Muscle layer of colon (tissue), 2 donors: ENCODE measurements at regions not wholly inside any gene's neighbourhood (a gene's known extent, or its start where the extent isn't known, plus 50 kb on each side); places are given as distances from the start of the nearest gene placed in this dataset.
"Not testable (repeated sequence)": the region's sequence is repeated elsewhere in the genome, so short reads cannot be mapped to it uniquely, and the experiment has no call there.

Experiments
- H3K27ac ChIP-seq: one replicate; pipeline ENCODE4 v1.7.0; 2013; ENCODE audit warnings: low read depth, mild to moderate bottlenecking, low read length, moderate library complexity
- H3K27me3 ChIP-seq, 2 donors: one replicate each; pipeline ENCODE4 v1.7.0; 2013; ENCODE audit warnings: low read length in 2 of 2, mild to moderate bottlenecking in 2 of 2; ENCODE audit not compliant: insufficient read depth in 2 of 2, control insufficient read depth in 1 of 2
- H3K36me3 ChIP-seq: one replicate; pipeline ENCODE4 v1.7.0; 2013; ENCODE audit warnings: mild to moderate bottlenecking, low read length; ENCODE audit not compliant: insufficient read depth
- H3K4me1 ChIP-seq: one replicate; pipeline ENCODE4 v1.7.0; 2013; ENCODE audit warnings: mild to moderate bottlenecking, low read length; ENCODE audit not compliant: insufficient read depth
- H3K4me3 ChIP-seq, 2 donors: one replicate each; pipeline ENCODE4 v1.7.0; 2013; ENCODE audit warnings: low read length in 2 of 2, low read depth in 1 of 2, mild to moderate bottlenecking in 1 of 2, moderate library complexity in 1 of 2
- H3K9ac ChIP-seq: one replicate; pipeline ENCODE4 v1.7.0; 2013; ENCODE audit warnings: low read length
- H3K9me3 ChIP-seq: one replicate; pipeline ENCODE4 v1.7.0; 2013; ENCODE audit warnings: mild to moderate bottlenecking, low read length
- donor health status: abdominal sarcoma.
- donor health status: Adenocarcinoma of cecum.

- Histone ChIP-seq H3K9ac (no peak overlapping the region), H3K27ac (no peak overlapping the region), H3K9me3 (no peaks in the 10 kb centered on the region), H3K4me3 (no peak overlapping the region), H3K27me3 (no peaks in the 10 kb centered on the region), H3K4me1 (no peaks in the 10 kb centered on the region), H3K36me3 (no peaks in the 10 kb centered on the region)
Measured at GRCh38 chr18:10093445-10093844, 179.6 kb downstream of the VAPA start.

GRCh38 chr18:10094154-10094553 lies 180.3 kb downstream of the VAPA start:
- Histone ChIP-seq H3K36me3 (no peaks in the 10 kb centered on the region), H3K27me3 (no peaks in the 10 kb centered on the region), H3K4me1 (no peaks in the 10 kb centered on the region), H3K27ac (no peak overlapping the region), H3K4me3 (no peak overlapping the region), H3K9me3 (no peaks in the 10 kb centered on the region), H3K9ac (no peak overlapping the region)

- Histone ChIP-seq H3K36me3 (no peaks in the 10 kb centered on the region), H3K27me3 (no peaks in the 10 kb centered on the region), H3K9ac (no peak overlapping the region), H3K27ac (no peak overlapping the region), H3K4me1 (no peaks in the 10 kb centered on the region), H3K4me3 (no peak overlapping the region), H3K9me3 (no peaks in the 10 kb centered on the region)
Measured at GRCh38 chr18:10094655-10095054, 180.8 kb downstream of the VAPA start.

- H3K4me3 ChIP-seq = no peak overlapping the region
- no peaks in the 10 kb centered on the region for H3K9me3 ChIP-seq
- H3K4me1 ChIP-seq = no peaks in the 10 kb centered on the region
Measured at GRCh38 chr18:10095356-10095755, 181.5 kb downstream of the VAPA start.

GRCh38 chr18:10099539-10100140 lies 185.8 kb downstream of the VAPA start:
- H3K4me3 ChIP-seq = no peak overlapping the region
- peaks cover 9% of the 10 kb centered on the region for H3K4me1 ChIP-seq
- H3K36me3 ChIP-seq = no peaks in the 10 kb centered on the region
- no peaks in the 10 kb centered on the region for H3K9me3 ChIP-seq
- H3K27ac ChIP-seq = no peak overlapping the region
- H3K27me3 ChIP-seq = no peaks in the 10 kb centered on the region
- no peak overlapping the region for H3K9ac ChIP-seq

More at GRCh38 chr18:10095356-10095755, 181.5 kb downstream of the VAPA start:
- H3K36me3 ChIP-seq = no peaks in the 10 kb centered on the region
- H3K9ac ChIP-seq = no peak overlapping the region
- no peak overlapping the region for H3K27ac ChIP-seq
- no peaks in the 10 kb centered on the region for H3K27me3 ChIP-seq

GRCh38 chr18:10100196-10100595 lies 186.4 kb downstream of the VAPA start:
- H3K4me3 ChIP-seq = no peak overlapping the region
- no peak overlapping the region for H3K9ac ChIP-seq
- H3K27me3 ChIP-seq = no peaks in the 10 kb centered on the region
- H3K36me3 ChIP-seq = no peaks in the 10 kb centered on the region
- H3K4me1 ChIP-seq = peaks cover 9% of the 10 kb centered on the region
- no peaks in the 10 kb centered on the region for H3K9me3 ChIP-seq
- H3K27ac ChIP-seq = no peak overlapping the region

GRCh38 chr18:10100941-10101701 lies 187.3 kb downstream of the VAPA start:
- Histone ChIP-seq H3K36me3 (no peaks in the 10 kb centered on the region), H3K27me3 (no peaks in the 10 kb centered on the region), H3K4me3 (no peak overlapping the region), H3K9me3 (no peaks in the 10 kb centered on the region), H3K9ac (no peak overlapping the region), H3K27ac (no peak overlapping the region), H3K4me1 (peaks cover 9% of the 10 kb centered on the region)

- Histone ChIP-seq H3K27me3 (no peaks in the 10 kb centered on the region), H3K27ac (no peak overlapping the region), H3K4me3 (no peak overlapping the region), H3K4me1 (peaks cover 9% of the 10 kb centered on the region), H3K36me3 (no peaks in the 10 kb centered on the region), H3K9me3 (no peaks in the 10 kb centered on the region), H3K9ac (no peak overlapping the region)
Measured at GRCh38 chr18:10101729-10102128, 187.9 kb downstream of the VAPA start.

- H3K27me3 ChIP-seq, H3K9ac ChIP-seq, H3K4me1 ChIP-seq, H3K4me3 ChIP-seq, H3K27ac ChIP-seq, H3K36me3 ChIP-seq, H3K9me3 ChIP-seq: not testable (repeated sequence)
Measured at GRCh38 chr18:10105118-10105517, 191.3 kb downstream of the VAPA start.

GRCh38 chr18:10111191-10111590 lies 197.4 kb downstream of the VAPA start:
- Histone ChIP-seq H3K4me3 (no peak overlapping the region), H3K27me3 (no peaks in the 10 kb centered on the region), H3K4me1 (no peaks in the 10 kb centered on the region), H3K9ac (no peak overlapping the region), H3K36me3 (no peaks in the 10 kb centered on the region), H3K9me3 (no peaks in the 10 kb centered on the region), H3K27ac (no peak overlapping the region)

- Histone ChIP-seq H3K9ac (no peak overlapping the region), H3K4me3 (no peak overlapping the region), H3K27me3 (no peaks in the 10 kb centered on the region), H3K4me1 (no peaks in the 10 kb centered on the region), H3K27ac (no peak overlapping the region), H3K36me3 (no peaks in the 10 kb centered on the region), H3K9me3 (no peaks in the 10 kb centered on the region)
Measured at GRCh38 chr18:10111944-10112343, 198.1 kb downstream of the VAPA start.
